ENCODE measurements at regions not wholly inside any gene's neighbourhood (a gene's known extent, or its start where the extent isn't known, plus 50 kb on each side); places are given as distances from the start of the nearest gene placed in this dataset.

DNA sequence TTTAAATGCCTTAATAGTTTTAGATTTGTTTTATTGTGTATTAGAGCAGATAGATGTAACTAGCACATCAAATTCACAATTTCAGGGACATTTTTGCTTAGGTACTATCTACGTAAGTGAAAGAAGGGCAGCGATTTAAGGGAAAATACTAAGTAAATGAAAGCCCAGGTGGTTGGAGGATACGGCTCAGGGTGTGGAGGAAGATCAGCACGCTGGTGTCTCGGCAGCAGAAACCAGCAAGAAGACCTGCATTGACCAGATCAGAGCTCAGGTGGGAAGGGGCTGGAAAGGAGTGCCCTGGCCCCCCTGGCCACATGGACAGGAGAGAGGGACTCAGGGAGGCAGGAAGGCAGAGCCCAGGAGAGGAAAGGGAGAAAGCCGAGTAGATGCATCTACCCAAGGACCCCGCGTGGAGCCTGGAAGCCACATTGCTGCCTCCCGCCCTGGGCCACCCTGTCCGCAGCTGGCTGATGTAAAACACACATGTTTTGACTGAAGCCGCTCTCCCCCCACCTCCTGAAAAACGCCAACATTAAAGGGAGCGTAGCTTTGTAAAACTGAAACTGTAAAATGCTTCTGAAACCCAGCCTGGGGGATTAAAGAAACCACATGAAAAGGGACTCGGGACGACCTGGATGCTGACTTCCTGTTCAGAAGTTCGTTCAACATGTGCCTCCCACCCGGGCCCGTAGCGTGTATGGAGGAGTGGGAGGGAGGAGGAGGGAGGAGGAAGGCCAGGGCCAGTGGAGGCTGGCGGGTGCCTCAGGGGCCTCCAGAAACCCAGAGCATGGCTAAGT is 72.6 kb upstream of the TARDBP start:
- TF ChIP-seq CEBPB (IDR thresholded peaks at IDR 0.05) (no peak), CREB1 (IDR thresholded peaks at IDR 0.05; ENCODE audit: low read depth) (no peak), EP300 (IDR thresholded peaks at IDR 0.05; ENCODE audit: borderline replicate concordance) (no peak), TAF1 (IDR thresholded peaks at IDR 0.05; ENCODE audit: low read depth) (no peak), TCF12 (IDR thresholded peaks at IDR 0.05; ENCODE audit: low read depth) (no peak), RAD21 (IDR thresholded peaks at IDR 0.05; ENCODE audit: low read depth) (no peak), ZBTB7A (IDR thresholded peaks at IDR 0.05; ENCODE audit: low read depth) (no peak), TEAD4 (IDR thresholded peaks at IDR 0.05) (no peak), USF1 (IDR thresholded peaks at IDR 0.05) (no peak), EGR1 (IDR thresholded peaks at IDR 0.05) (no peak)
- TF ChIP-seq, protein P1, sequence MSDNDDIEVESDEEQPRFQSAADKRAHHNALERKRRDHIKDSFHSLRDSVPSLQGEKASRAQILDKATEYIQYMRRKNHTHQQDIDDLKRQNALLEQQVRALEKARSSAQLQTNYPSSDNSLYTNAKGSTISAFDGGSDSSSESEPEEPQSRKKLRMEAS (IDR thresholded peaks at IDR 0.05): no peak

Measured in Ishikawa (cell line).